ENCODE measurements at regions not wholly inside any gene's neighbourhood (a gene's known extent, or its start where the extent isn't known, plus 50 kb on each side); places are given as distances from the start of the nearest gene placed in this dataset.

- Histone ChIP-seq H2AFZ (ENCODE audit: low read depth, low read length, poor library complexity, severe bottlenecking) (no peak overlapping the region), H3K9me2 (ENCODE audit: insufficient read depth) (no peaks in the 10 kb centered on the region), H3K27ac (ENCODE audit: low read depth, low read length) (no peak overlapping the region), H3K36me3 (ENCODE audit: control insufficient read depth in 1 of 2, insufficient read depth in 2 of 2, low read length in 2 of 2) (no peaks in the 10 kb centered on the region), H3K4me3 (replicated peaks in 1 of 2; ENCODE audit: low read depth in 1 of 2, low read length in 2 of 2) (no peak overlapping the region), H3K4me2 (ENCODE audit: low read length) (no peak overlapping the region), H3K79me2 (ENCODE audit: insufficient read depth, low read length) (no peaks in the 10 kb centered on the region), H3K9ac (ENCODE audit: low read length) (no peak overlapping the region), H3K9me3 (ENCODE audit: control insufficient read depth in 1 of 2, insufficient read depth in 1 of 2, low read depth in 1 of 2, low read length in 2 of 2) (peaks cover 17 to 24% of the 10 kb centered on the region in 2 experiments; a peak in 2 of 4 replicates), H3K27me3 (ENCODE audit: insufficient read depth, low read length) (no peaks in the 10 kb centered on the region), H4K20me1 (ENCODE audit: insufficient read depth) (no peaks in the 10 kb centered on the region), H3K4me1 (ENCODE audit: control insufficient read depth in 1 of 2, insufficient read depth in 2 of 2, low read length in 2 of 2) (no peaks in the 10 kb centered on the region)
- CTCF ChIA-PET = no interaction called here
- no TSS peak for BruUV-seq (replicated peaks)
- TF ChIP-seq EZH2 (IDR thresholded peaks at IDR 0.05) = no peak
- TF ChIP-seq POLR2A (IDR thresholded peaks at IDR 0.05; ENCODE audit: borderline replicate concordance, extremely low read depth, insufficient read depth, insufficient read length) = no peak
- no peak for TF ChIP-seq ZBTB33 (IDR thresholded peaks at IDR 0.05; ENCODE audit: extremely low read depth, insufficient replicate concordance, low read length)
- no peak for TF ChIP-seq ZNF274 (IDR thresholded peaks at IDR 0.05; ENCODE audit: low read depth, low read length)
- no peak for TF ChIP-seq RAD21 (IDR thresholded peaks at IDR 0.05; ENCODE audit: low read depth)
- RAD21 ChIA-PET (ENCODE audit: low non-redundant PET in 1 of 2, low total read pairs in 2 of 2, uncharacterized antibody in 2 of 2, unreplicated experiment in 2 of 2) = no interaction called here
- DNase-seq (ENCODE audit: low read depth, low spot score) = no peak
- POLR2A ChIA-PET = no interaction called here
- intact Hi-C loops (cut with micrococcal nuclease) = no loop called here
- no peak for ATAC-seq
These were observed 755.0 kb downstream of the DNAH5 start for GRCh38 chr5:13189532-13189931.

GRCh38 chr5:13188371-13188770 is 756.1 kb downstream of the DNAH5 start:
- ChIA-PET CTCF (no interaction called here), POLR2A (no interaction called here), RAD21 (ENCODE audit: low non-redundant PET in 1 of 2, low total read pairs in 2 of 2, uncharacterized antibody in 2 of 2, unreplicated experiment in 2 of 2) (no interaction called here)
- H3K79me2 ChIP-seq (ENCODE audit: insufficient read depth, low read length) = no peaks in the 10 kb centered on the region
- BruUV-seq (replicated peaks) = no TSS peak
- no peaks in the 10 kb centered on the region for H3K4me1 ChIP-seq (ENCODE audit: control insufficient read depth in 1 of 2, insufficient read depth in 2 of 2, low read length in 2 of 2)
- intact Hi-C loops (cut with micrococcal nuclease) = no loop called here
- H4K20me1 ChIP-seq (ENCODE audit: insufficient read depth) = no peaks in the 10 kb centered on the region
- H3K27me3 ChIP-seq (ENCODE audit: insufficient read depth, low read length) = no peaks in the 10 kb centered on the region
- DNase-seq (ENCODE audit: low read depth, low spot score) = no peak
- H3K9me3 ChIP-seq (ENCODE audit: control insufficient read depth in 1 of 2, insufficient read depth in 1 of 2, low read depth in 1 of 2, low read length in 2 of 2) = peaks cover 17 to 22% of the 10 kb centered on the region in 2 experiments; a peak in 2 of 4 replicates
- H3K9ac ChIP-seq (ENCODE audit: low read length) = no peak overlapping the region
- no peaks in the 10 kb centered on the region for H3K36me3 ChIP-seq (ENCODE audit: control insufficient read depth in 1 of 2, insufficient read depth in 2 of 2, low read length in 2 of 2)
- no peak overlapping the region for H3K4me2 ChIP-seq (ENCODE audit: low read length)
- no peak overlapping the region for H3K4me3 ChIP-seq (replicated peaks in 1 of 2; ENCODE audit: low read depth in 1 of 2, low read length in 2 of 2)
- H2AFZ ChIP-seq (ENCODE audit: low read depth, low read length, poor library complexity, severe bottlenecking) = no peak overlapping the region
- H3K9me2 ChIP-seq (ENCODE audit: insufficient read depth) = no peaks in the 10 kb centered on the region
- no peak overlapping the region for H3K27ac ChIP-seq (ENCODE audit: low read depth, low read length)
- ATAC-seq = no peak
- TF ChIP-seq TCF7L2 (IDR thresholded peaks at IDR 0.05; ENCODE audit: borderline replicate concordance, extremely low read depth, insufficient read depth, insufficient read length) = no peak
- TF ChIP-seq ZNF274 (IDR thresholded peaks at IDR 0.05; ENCODE audit: low read depth, low read length) = no peak
- no peak for TF ChIP-seq EZH2phosphoT487 (IDR thresholded peaks at IDR 0.05; ENCODE audit: borderline replicate concordance)
- no peak for TF ChIP-seq EGR1 (IDR thresholded peaks at IDR 0.05; ENCODE audit: low read depth)
- TF ChIP-seq ZFX (IDR thresholded peaks at IDR 0.05) = no peak
- no peak for TF ChIP-seq SIN3A (IDR thresholded peaks at IDR 0.05; ENCODE audit: low read depth)
- TF ChIP-seq SRF (IDR thresholded peaks at IDR 0.05; ENCODE audit: low read depth) = no peak
- no peak for TF ChIP-seq CTCF (IDR thresholded peaks at IDR 0.05 in 2 of 3, conservative IDR thresholded peaks at IDR 0.05 in 1 of 3; ENCODE audit: borderline replicate concordance in 1 of 3, insufficient read depth in 1 of 3, low read depth in 2 of 3, low read length in 2 of 3)
- TF ChIP-seq YY1 (IDR thresholded peaks at IDR 0.05; ENCODE audit: extremely low read depth, insufficient replicate concordance, low read depth, low read length) = no peak
- no peak for TF ChIP-seq POLR2A (IDR thresholded peaks at IDR 0.05; ENCODE audit: borderline replicate concordance, extremely low read depth, insufficient read depth, insufficient read length)

Data from HCT116 (cell line).